Erythroblast (primary cell): ENCODE measurements at regions not wholly inside any gene's neighbourhood (a gene's known extent, or its start where the extent isn't known, plus 50 kb on each side); places are given as distances from the start of the nearest gene placed in this dataset.

Source experiments
- GATA1 ChIP-seq: IDR thresholded peaks from 2 replicates; pipeline ENCODE4 v1.6.1; 2011; ENCODE audit warnings: low read depth, mild to moderate bottlenecking, control low read depth, low read length, moderate library complexity
- POLR2A ChIP-seq: IDR thresholded peaks from 2 replicates; pipeline ENCODE4 v1.6.1; 2011; ENCODE audit warnings: mild to moderate bottlenecking, low read length

- TF ChIP-seq POLR2A (no peak), GATA1 (no peak)
Observed at GRCh38 chr18:38811209-38811608, 1245.6 kb upstream of the CELF4 start.
